ENCODE measurements at regions not wholly inside any gene's neighbourhood (a gene's known extent, or its start where the extent isn't known, plus 50 kb on each side); places are given as distances from the start of the nearest gene placed in this dataset.
A peak's percentile ranks its signal among the peaks of the same experiment; 100 is the strongest.
"Not testable (repeated sequence)": the region's sequence is repeated elsewhere in the genome, so short reads cannot be mapped to it uniquely, and the experiment has no call there.

DNA sequence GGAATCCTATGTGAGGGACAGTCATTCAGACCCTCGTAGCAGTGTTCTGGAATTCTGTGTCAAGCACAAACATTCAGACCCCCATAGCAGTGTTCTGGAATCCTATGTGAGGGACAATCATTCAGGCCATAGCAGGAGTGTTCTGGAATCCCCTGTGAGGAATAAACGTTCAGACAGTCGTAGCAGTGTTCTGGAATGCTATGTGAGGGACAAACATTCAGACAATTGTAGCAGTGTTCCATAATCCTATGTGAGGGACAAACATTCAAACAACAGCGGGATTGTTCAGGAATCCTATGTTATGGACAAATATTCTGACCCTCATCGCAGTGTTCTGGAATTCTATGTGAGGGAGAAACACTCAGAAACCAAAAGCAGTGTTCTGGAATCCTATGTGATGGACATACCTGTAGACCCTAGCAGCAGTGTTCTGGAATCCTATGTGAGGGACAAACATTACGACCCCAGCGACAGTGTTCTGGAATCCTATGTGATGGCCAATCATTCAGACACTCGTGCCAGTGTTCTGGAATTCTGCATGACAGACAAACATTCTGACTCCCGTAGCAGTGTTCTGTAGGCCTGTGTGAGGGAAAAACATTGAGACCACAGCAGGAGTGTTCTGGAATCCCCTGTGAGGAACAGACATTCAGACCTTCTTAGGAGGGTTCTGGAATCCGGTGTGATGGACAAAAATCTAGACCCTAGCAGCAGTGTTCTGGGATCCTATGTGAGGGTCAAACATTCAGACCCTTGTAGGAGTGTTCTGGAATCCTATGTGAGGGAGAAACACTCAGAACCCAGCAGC, 388.1 kb upstream of the SPATA31A5 start:
- BruUV-seq (replicated peaks); H3K27ac ChIP-seq (ENCODE audit: extremely low read length, insufficient read depth, low read length); FAIRE-seq; H3K27me3 ChIP-seq (ENCODE audit: control insufficient read depth in 1 of 2, insufficient read depth in 2 of 2, low read length in 2 of 2); H3K36me3 ChIP-seq (replicated peaks in 1 of 2; ENCODE audit: control insufficient read depth in 1 of 2, insufficient read depth in 2 of 2, low read length in 2 of 2); in situ Hi-C loops (cut with HindIII; ENCODE audit: extremely low pct_ligation_motif_present, low pct_unique_long_range_greater_than_20kb); H3K9ac ChIP-seq (ENCODE audit: insufficient read depth, low read depth, low read length); H3K4me1 ChIP-seq (ENCODE audit: insufficient read depth, low read length); H2AFZ ChIP-seq (ENCODE audit: low read length); CTCF ChIA-PET (ENCODE audit: low intra/inter-chr PET ratio, low total read pairs); intact Hi-C loops (cut with micrococcal nuclease; ENCODE audit: unreplicated experiment); H3K79me2 ChIP-seq (ENCODE audit: insufficient read depth, low read length); POLR2A ChIA-PET; H3K4me2 ChIP-seq (ENCODE audit: low read depth, low read length); H4K20me1 ChIP-seq (ENCODE audit: insufficient read depth, low read length); DNase-seq (ENCODE audit: low spot score); H3K4me3 ChIP-seq (replicated peaks in 1 of 3; ENCODE audit: insufficient read depth in 1 of 3, low read depth in 2 of 3, low read length in 3 of 3): not testable (repeated sequence)
- peak; percentile 69 for ATAC-seq
- under 1% methylated on average over 9 of the region's 10 CpGs for WGBS (ENCODE audit: low lambda C conversion rate)
- peaks cover 34% of the 10 kb centered on the region for H3K9me3 ChIP-seq (ENCODE audit: low read length)

DNA sequence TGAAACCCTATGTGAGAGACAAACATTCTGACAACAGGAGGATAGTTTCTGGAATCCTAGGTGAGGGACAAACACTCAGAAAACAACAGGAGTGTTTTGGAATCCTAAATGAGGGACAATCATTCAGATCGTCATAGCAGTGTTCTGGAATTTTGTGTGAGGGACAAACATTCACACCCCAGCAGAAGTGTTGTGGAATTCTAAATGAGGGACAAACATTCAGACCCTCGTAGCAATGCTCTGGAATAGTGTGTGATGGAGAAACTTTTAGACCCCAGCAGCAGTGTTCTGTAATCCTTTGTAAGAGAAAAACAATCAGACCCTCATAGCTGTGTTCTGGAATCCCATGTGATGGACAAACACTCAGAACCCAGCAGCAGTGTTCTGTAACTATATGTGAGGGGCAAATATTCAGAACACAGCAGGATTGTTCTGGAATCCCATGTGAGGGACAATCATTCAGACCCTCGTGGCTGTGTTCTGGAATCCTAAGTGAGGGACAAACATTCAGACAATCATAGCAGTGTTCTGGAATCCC, 387.4 kb upstream of the SPATA31A5 start:
- H3K36me3 ChIP-seq (replicated peaks in 1 of 2; ENCODE audit: control insufficient read depth in 1 of 2, insufficient read depth in 2 of 2, low read length in 2 of 2); H3K27ac ChIP-seq (ENCODE audit: extremely low read length, insufficient read depth, low read length); H4K20me1 ChIP-seq (ENCODE audit: insufficient read depth, low read length); H3K4me1 ChIP-seq (ENCODE audit: insufficient read depth, low read length); ATAC-seq; H3K9ac ChIP-seq (ENCODE audit: insufficient read depth, low read depth, low read length); H3K4me3 ChIP-seq (replicated peaks in 1 of 3; ENCODE audit: insufficient read depth in 1 of 3, low read depth in 2 of 3, low read length in 3 of 3); intact Hi-C loops (cut with micrococcal nuclease; ENCODE audit: unreplicated experiment); POLR2A ChIA-PET; H3K27me3 ChIP-seq (ENCODE audit: control insufficient read depth in 1 of 2, insufficient read depth in 2 of 2, low read length in 2 of 2); CTCF ChIA-PET (ENCODE audit: low intra/inter-chr PET ratio, low total read pairs); DNase-seq (ENCODE audit: low spot score); H3K79me2 ChIP-seq (ENCODE audit: insufficient read depth, low read length); H3K4me2 ChIP-seq (ENCODE audit: low read depth, low read length); in situ Hi-C loops (cut with HindIII; ENCODE audit: extremely low pct_ligation_motif_present, low pct_unique_long_range_greater_than_20kb); FAIRE-seq; H2AFZ ChIP-seq (ENCODE audit: low read length); BruUV-seq (replicated peaks): not testable (repeated sequence)
- H3K9me3 ChIP-seq (ENCODE audit: low read length) = peaks cover 27% of the 10 kb centered on the region
- WGBS (ENCODE audit: low lambda C conversion rate) = 9% methylated on average over 3 of the region's 3 CpGs

DNA sequence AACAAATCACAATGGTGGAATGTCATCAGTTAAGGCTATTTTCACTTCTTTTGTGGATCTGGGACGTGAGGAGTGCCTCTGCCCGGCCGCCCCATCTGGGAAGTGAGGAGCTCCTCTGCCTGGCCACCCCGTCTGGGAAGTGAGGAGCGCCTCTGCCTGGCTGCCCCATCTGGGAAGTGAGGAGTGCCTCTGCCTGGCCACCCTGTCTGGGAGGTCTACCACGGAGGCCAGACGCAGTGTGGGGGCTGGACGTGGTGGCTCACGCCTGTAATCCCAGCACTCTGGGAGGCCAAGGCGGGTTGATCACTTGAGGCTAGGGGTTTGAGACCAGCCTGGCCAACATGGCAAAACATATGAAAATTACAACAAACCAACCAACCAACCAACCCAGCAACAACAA, 369.7 kb upstream of the SPATA31A5 start:
- H4K20me1 ChIP-seq (ENCODE audit: insufficient read depth, low read length); POLR2A ChIA-PET; H3K36me3 ChIP-seq (replicated peaks in 1 of 2; ENCODE audit: control insufficient read depth in 1 of 2, insufficient read depth in 2 of 2, low read length in 2 of 2); CTCF ChIA-PET (ENCODE audit: low intra/inter-chr PET ratio, low total read pairs); H3K27ac ChIP-seq (ENCODE audit: extremely low read length, insufficient read depth, low read length); H3K4me1 ChIP-seq (ENCODE audit: insufficient read depth, low read length); BruUV-seq (replicated peaks); H3K79me2 ChIP-seq (ENCODE audit: insufficient read depth, low read length); H2AFZ ChIP-seq (ENCODE audit: low read length); H3K4me3 ChIP-seq (replicated peaks in 1 of 3; ENCODE audit: insufficient read depth in 1 of 3, low read depth in 2 of 3, low read length in 3 of 3); ATAC-seq; in situ Hi-C loops (cut with HindIII; ENCODE audit: extremely low pct_ligation_motif_present, low pct_unique_long_range_greater_than_20kb); H3K4me2 ChIP-seq (ENCODE audit: low read depth, low read length); intact Hi-C loops (cut with micrococcal nuclease; ENCODE audit: unreplicated experiment); DNase-seq (ENCODE audit: low spot score); H3K27me3 ChIP-seq (ENCODE audit: control insufficient read depth in 1 of 2, insufficient read depth in 2 of 2, low read length in 2 of 2); FAIRE-seq; H3K9ac ChIP-seq (ENCODE audit: insufficient read depth, low read depth, low read length): not testable (repeated sequence)
- peaks cover 20% of the 10 kb centered on the region for H3K9me3 ChIP-seq (ENCODE audit: low read length)
- WGBS (ENCODE audit: low lambda C conversion rate) = 51% methylated on average over 7 of the region's 10 CpGs
